HUES6 (cell line): ENCODE measurements at regions not wholly inside any gene's neighbourhood (a gene's known extent, or its start where the extent isn't known, plus 50 kb on each side); places are given as distances from the start of the nearest gene placed in this dataset.
"Not testable (repeated sequence)": the region's sequence is repeated elsewhere in the genome, so short reads cannot be mapped to it uniquely, and the experiment has no call there.

Experiments
- H3K27ac ChIP-seq: 2 replicates; pipeline ENCODE4 v1.7.0; 2013; ENCODE audit warnings: low read depth, mild to moderate bottlenecking, low read length, inconsistent platforms
- H3K27me3 ChIP-seq: 2 replicates; pipeline ENCODE4 v1.6.1; 2013; ENCODE audit warnings: low read length; ENCODE audit not compliant: control insufficient read depth, insufficient read depth
- H3K36me3 ChIP-seq: 2 replicates; pipeline ENCODE4 v1.6.1; 2013; ENCODE audit warnings: low read length; ENCODE audit not compliant: control insufficient read depth, insufficient read depth
- H3K4me1 ChIP-seq: 2 replicates; pipeline ENCODE4 v1.6.1; 2013; ENCODE audit warnings: low read length; ENCODE audit not compliant: control insufficient read depth, insufficient read depth
- H3K4me3 ChIP-seq: 2 replicates; pipeline ENCODE4 v1.5.1; 2013; ENCODE audit warnings: low read depth, low read length
- H3K9ac ChIP-seq: one replicate; pipeline ENCODE4 v1.6.1; 2013; ENCODE audit warnings: mild to moderate bottlenecking, low read length
- H3K9me3 ChIP-seq: 2 replicates; pipeline ENCODE4 v1.6.1; 2013; ENCODE audit warnings: low read depth, low read length; ENCODE audit not compliant: control insufficient read depth, insufficient read depth

DNA sequence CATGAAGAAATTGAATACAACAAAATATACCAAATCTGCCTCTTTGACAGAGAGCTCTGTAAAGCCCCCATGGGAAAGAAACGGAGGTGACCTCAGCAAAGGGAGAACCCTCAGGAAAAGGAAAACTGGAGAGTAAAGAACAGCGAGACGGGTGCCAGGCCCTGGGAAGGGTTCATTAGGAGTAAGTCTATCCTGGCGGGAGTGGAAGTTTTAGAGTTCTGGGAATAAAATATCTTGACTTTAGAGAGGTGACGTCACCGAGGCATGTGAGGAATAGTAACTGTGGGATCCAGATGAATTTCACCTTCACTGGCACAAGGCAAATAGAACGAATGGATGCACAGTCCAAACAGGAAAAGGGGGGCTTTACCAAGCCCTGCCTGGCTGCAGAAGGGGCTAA lies 362.8 kb upstream of the IGFBP3 start:
- Histone ChIP-seq H3K9ac (no peak overlapping the region), H3K9me3 (no peaks in the 10 kb centered on the region), H3K27ac (no peak overlapping the region), H3K27me3 (no peaks in the 10 kb centered on the region), H3K4me3 (no peak overlapping the region), H3K4me1 (no peaks in the 10 kb centered on the region; the same call in 1 of the 2 replicates), H3K36me3 (no peaks in the 10 kb centered on the region)

DNA sequence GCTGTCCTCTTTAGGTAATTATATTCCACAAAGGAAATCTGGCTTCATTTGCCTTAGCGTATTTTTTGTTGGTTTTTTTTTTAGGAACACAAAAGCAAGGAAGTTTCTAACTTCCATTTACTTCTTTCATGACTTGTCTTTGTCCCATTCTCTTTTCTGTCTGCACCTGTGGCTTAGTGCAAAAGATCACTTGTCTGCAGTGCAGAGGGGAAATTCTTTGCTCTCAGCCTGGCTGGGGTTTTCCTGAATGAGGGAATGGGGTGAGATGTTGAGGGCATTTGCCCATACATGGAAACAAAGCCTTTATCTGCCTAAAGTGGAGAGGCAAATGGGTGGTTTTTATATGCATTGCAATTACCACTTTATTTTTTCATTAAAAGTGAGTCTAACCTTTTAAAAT lies 361.1 kb upstream of the IGFBP3 start:
- H3K36me3 ChIP-seq: no peaks in the 10 kb centered on the region
- H3K4me3 ChIP-seq: no peak overlapping the region
- H3K27me3 ChIP-seq: no peaks in the 10 kb centered on the region
- H3K9ac ChIP-seq: no peak overlapping the region
- no peaks in the 10 kb centered on the region; the same call in 1 of the 2 replicates for H3K4me1 ChIP-seq
- no peak overlapping the region for H3K27ac ChIP-seq
- peaks cover 4% of the 10 kb centered on the region; the same call in 1 of the 2 replicates for H3K9me3 ChIP-seq

DNA sequence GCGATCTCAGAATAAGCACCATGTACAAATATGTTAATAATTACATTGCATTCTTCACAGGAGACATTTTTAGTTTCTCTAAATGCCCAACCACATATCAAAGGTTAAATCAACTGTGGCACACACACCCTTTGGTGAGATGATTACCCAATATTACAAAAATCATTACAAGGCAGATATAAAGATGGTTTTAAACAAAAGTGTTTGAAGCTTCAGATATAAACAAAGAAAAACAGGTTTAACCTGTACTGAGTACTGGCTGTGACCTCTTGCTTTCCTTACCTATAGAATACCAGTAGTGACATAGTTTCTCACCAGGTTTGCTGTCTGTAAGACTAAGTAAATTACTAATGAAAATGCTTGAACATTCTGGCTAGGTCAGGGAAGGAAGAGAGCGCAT lies 360.0 kb upstream of the IGFBP3 start:
- Histone ChIP-seq H3K9me3 (peaks cover 4% of the 10 kb centered on the region; the same call in 1 of the 2 replicates), H3K27ac (no peak overlapping the region), H3K4me1 (no peaks in the 10 kb centered on the region; the same call in 1 of the 2 replicates), H3K36me3 (no peaks in the 10 kb centered on the region), H3K27me3 (no peaks in the 10 kb centered on the region), H3K4me3 (no peak overlapping the region), H3K9ac (no peak overlapping the region)

GRCh38 chr7:46279290-46279689 lies 358.2 kb upstream of the IGFBP3 start:
- Histone ChIP-seq H3K36me3 (no peaks in the 10 kb centered on the region), H3K9ac (no peak overlapping the region), H3K4me1 (no peaks in the 10 kb centered on the region; the same call in 1 of the 2 replicates), H3K4me3 (no peak overlapping the region), H3K27ac (no peak overlapping the region), H3K27me3 (no peaks in the 10 kb centered on the region), H3K9me3 (peaks cover 4% of the 10 kb centered on the region; the same call in 1 of the 2 replicates)

GRCh38 chr7:46264646-46265045 lies 343.6 kb upstream of the IGFBP3 start:
- Histone ChIP-seq H3K27me3 (no peaks in the 10 kb centered on the region), H3K4me1 (no peaks in the 10 kb centered on the region), H3K36me3 (no peaks in the 10 kb centered on the region), H3K9ac (no peak overlapping the region), H3K9me3 (peaks cover 24% of the 10 kb centered on the region), H3K27ac (no peak overlapping the region), H3K4me3 (no peak overlapping the region)

DNA sequence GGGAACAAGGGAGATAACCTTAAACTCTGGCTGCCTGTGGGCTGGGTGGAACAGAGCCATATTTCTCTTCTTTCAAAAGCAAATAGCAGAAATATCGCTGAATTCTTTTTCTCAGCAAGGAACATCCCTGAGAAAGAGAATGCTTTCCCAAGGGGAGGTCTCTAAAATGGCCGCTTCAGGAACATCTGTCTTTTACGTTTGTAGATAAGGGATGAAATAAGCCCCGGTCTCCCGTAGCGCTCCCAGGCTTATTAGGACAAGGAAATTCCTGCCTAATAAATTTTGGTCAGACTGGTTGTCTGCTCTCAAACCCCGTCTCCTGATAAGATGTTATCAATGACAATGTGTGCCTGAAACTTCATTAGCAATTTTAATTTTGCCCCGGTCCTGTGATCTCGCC lies 340.6 kb upstream of the IGFBP3 start:
- H3K4me3 ChIP-seq, H3K27me3 ChIP-seq, H3K4me1 ChIP-seq: not testable (repeated sequence)

GRCh38 chr7:46259947-46260346 lies 338.9 kb upstream of the IGFBP3 start:
- H3K9me3 ChIP-seq: peaks cover 31% of the 10 kb centered on the region

More for the DNA sequence above, 340.6 kb upstream of the IGFBP3 start:
- H3K36me3 ChIP-seq, H3K27ac ChIP-seq, H3K9ac ChIP-seq: not testable (repeated sequence)
- H3K9me3 ChIP-seq: peaks cover 24% of the 10 kb centered on the region

DNA sequence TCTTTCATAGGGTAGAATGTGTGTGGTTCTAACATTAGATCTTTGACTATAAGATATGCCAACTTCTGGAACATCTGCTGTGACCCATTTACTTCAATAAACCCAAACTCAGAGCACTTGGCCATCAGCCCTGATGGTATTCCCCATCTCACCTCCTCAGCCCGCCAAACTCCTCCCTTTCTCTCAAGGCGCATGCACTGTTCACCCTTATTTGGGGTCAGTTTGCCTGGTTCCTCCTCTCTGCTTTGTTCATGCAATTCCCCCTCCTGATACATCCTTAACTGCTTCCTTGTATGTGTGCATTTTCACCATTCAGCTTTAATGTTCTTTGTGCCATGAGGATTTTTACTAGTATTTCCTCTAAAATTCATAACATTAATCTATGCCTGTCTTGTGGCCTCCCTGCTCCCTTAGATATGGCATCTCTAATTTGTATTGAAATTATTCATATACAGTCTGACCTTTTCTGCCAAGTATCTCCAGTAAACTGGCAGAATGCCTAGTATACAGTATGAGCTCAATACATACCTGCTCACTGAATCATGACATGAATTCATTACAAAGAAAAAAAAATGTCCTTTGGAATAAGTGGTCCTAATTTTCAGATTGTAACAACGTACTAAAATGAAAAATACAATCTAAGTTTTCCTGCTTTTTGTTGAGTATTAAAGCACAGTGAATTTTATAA lies 336.8 kb upstream of the IGFBP3 start:
- H3K9me3 ChIP-seq: peaks cover 32% of the 10 kb centered on the region
- no peaks in the 10 kb centered on the region for H3K27me3 ChIP-seq
- no peaks in the 10 kb centered on the region for H3K4me1 ChIP-seq
- no peaks in the 10 kb centered on the region for H3K36me3 ChIP-seq
- H3K9ac ChIP-seq: no peak overlapping the region
- no peak overlapping the region for H3K4me3 ChIP-seq
- H3K27ac ChIP-seq: no peak overlapping the region

More at GRCh38 chr7:46259947-46260346, 338.9 kb upstream of the IGFBP3 start:
- Histone ChIP-seq H3K9ac (no peak overlapping the region), H3K27me3 (no peaks in the 10 kb centered on the region), H3K27ac (no peak overlapping the region), H3K4me3 (no peak overlapping the region), H3K36me3 (no peaks in the 10 kb centered on the region), H3K4me1 (no peaks in the 10 kb centered on the region)

DNA sequence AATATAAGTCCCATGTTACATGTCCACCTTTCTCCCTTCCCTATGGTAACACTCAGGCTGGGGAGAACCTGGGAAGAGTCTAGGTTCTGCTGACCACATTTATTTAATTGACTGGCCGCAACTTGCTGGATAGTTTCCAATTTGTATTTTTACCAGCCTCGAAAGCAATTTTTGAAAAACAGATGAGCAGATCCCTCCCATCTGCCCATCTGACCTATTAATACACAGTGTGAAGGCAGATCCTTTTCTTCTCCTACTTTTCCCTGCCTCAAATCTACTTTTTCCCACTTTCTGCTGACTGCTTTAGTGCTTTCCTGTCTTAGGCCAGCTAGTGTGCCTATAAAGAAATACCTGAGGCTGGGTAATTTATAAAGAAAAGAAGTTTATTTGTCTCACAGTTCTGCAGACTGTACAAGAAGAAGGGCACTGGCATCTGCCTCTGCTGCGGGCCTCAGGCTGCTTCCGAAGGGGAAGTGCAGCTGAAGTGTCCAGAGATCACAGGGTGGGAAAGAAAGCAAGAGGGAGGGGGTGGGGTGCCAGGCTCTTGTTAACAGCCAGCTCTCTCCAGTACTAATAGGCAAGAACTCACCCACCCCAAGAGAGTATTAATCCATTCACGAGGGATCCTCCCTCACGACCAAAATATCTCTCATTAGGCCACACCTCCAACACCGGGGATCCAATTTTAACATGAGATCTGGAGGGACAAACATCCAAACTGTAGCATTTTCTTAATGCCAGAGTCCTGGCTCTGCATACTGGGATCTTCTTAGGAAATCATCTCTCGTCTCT lies 336.0 kb upstream of the IGFBP3 start:
- Histone ChIP-seq H3K27me3 (no peaks in the 10 kb centered on the region), H3K9ac (no peak overlapping the region), H3K9me3 (peaks cover 32% of the 10 kb centered on the region), H3K4me1 (no peaks in the 10 kb centered on the region), H3K27ac (no peak overlapping the region), H3K36me3 (no peaks in the 10 kb centered on the region), H3K4me3 (no peak overlapping the region)

GRCh38 chr7:46253520-46253919 lies 332.4 kb upstream of the IGFBP3 start:
- H3K4me3 ChIP-seq: no peak overlapping the region
- no peak overlapping the region for H3K9ac ChIP-seq
- no peaks in the 10 kb centered on the region for H3K27me3 ChIP-seq
- no peaks in the 10 kb centered on the region for H3K4me1 ChIP-seq
- 0 out of 2 replicates have a peak, but pooled peaks cover 14% of the 10 kb centered on the region for H3K9me3 ChIP-seq
- H3K27ac ChIP-seq: no peak overlapping the region
- no peaks in the 10 kb centered on the region for H3K36me3 ChIP-seq

DNA sequence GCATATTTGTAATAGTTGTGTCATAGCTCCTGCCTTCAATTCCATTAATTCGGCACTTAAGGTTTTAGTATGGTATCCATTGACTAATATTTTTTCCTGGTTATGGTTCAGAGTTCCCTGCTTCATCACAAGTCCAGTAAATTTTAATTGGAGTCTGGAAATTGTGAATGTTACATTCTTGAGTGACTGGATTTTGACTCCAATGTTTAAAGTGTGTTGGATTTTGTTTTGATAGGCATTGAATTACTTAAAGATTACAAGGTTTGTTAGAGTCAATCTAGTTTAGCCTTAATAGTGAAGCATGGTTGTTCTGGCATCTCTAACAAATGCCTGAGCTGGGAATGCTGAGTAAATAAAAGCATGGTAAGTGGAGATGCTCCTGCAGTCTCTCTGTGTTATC lies 326.6 kb upstream of the IGFBP3 start:
- H3K27ac ChIP-seq: no peak overlapping the region
- no peak overlapping the region for H3K4me3 ChIP-seq
- no peaks in the 10 kb centered on the region for H3K4me1 ChIP-seq
- H3K9me3 ChIP-seq: no peaks in the 10 kb centered on the region
- no peaks in the 10 kb centered on the region for H3K36me3 ChIP-seq
- no peaks in the 10 kb centered on the region for H3K27me3 ChIP-seq
- no peak overlapping the region for H3K9ac ChIP-seq
